Uterus (tissue), 2 donors: ENCODE measurements at regions not wholly inside any gene's neighbourhood (a gene's known extent, or its start where the extent isn't known, plus 50 kb on each side); places are given as distances from the start of the nearest gene placed in this dataset.

Experiments used
- POLR2A ChIP-seq, 2 donors: fragments of 450-650 bp; IDR thresholded peaks; one replicate each; pipeline ENCODE4 v1.6.1; 2016; ENCODE audit warnings: antibody characterized with exemption in 2 of 2, mild to moderate bottlenecking in 1 of 2, moderate library complexity in 1 of 2
- TF ChIP-seq, protein P1 (sequence below), 4 experiments: fragments of 200-600 bp in 2 of 4; fragments of 450-650 bp in 2 of 4; sonication (generic) in 2 of 4; IDR thresholded peaks; one replicate each; pipeline ENCODE4 v1.5.1; 2016 to 2019; ENCODE audit warnings: antibody characterized with exemption in 4 of 4, mild to moderate bottlenecking in 2 of 4, moderate library complexity in 1 of 4

DNA sequence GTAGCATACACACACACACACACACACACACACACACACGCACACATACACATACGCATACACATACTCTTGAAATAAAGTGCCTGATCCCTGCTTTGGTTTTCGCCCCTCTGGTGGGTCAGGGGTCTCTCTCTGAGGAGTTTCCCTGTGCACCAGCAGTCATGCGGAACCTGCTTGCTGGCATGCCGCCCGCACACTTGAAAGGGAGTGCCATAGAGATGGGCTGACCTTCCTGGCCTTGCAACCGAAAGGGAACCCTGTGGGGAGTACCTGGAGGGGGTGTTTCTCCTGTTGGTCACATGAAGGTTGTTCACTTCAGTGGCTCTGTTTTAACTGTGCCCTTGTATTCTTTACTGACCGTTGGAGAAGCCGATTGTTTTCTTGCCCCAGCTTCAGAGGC lies 752.3 kb downstream of the NR2F2 start:
- TF ChIP-seq POLR2A (IDR thresholded peaks at IDR 0.05): no peak
- TF ChIP-seq, protein P1, sequence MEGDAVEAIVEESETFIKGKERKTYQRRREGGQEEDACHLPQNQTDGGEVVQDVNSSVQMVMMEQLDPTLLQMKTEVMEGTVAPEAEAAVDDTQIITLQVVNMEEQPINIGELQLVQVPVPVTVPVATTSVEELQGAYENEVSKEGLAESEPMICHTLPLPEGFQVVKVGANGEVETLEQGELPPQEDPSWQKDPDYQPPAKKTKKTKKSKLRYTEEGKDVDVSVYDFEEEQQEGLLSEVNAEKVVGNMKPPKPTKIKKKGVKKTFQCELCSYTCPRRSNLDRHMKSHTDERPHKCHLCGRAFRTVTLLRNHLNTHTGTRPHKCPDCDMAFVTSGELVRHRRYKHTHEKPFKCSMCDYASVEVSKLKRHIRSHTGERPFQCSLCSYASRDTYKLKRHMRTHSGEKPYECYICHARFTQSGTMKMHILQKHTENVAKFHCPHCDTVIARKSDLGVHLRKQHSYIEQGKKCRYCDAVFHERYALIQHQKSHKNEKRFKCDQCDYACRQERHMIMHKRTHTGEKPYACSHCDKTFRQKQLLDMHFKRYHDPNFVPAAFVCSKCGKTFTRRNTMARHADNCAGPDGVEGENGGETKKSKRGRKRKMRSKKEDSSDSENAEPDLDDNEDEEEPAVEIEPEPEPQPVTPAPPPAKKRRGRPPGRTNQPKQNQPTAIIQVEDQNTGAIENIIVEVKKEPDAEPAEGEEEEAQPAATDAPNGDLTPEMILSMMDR (IDR thresholded peaks at IDR 0.05): no peak
